ENCODE measurements at regions not wholly inside any gene's neighbourhood (a gene's known extent, or its start where the extent isn't known, plus 50 kb on each side); places are given as distances from the start of the nearest gene placed in this dataset.

GRCh38 chr4:99710020-99710419 is 52.4 kb upstream of the C4orf54 start:
- in situ Hi-C loops (cut with HindIII; ENCODE audit: low sequenced_read_pairs): no loop called here
- no peak for TF ChIP-seq CTCF (IDR thresholded peaks at IDR 0.05; ENCODE audit: low read depth, low read length)
- no peak for DNase-seq (ENCODE audit: low read depth, low spot score)
- no peak overlapping the region for H3K4me3 ChIP-seq (ENCODE audit: low read depth, low read length)

GRCh38 chr4:99708551-99708950 is 50.9 kb upstream of the C4orf54 start:
- no peak overlapping the region for H3K4me3 ChIP-seq (ENCODE audit: low read depth, low read length)
- DNase-seq (ENCODE audit: low read depth, low spot score): no peak
- TF ChIP-seq CTCF (IDR thresholded peaks at IDR 0.05; ENCODE audit: low read depth, low read length): no peak
- in situ Hi-C loops (cut with HindIII; ENCODE audit: low sequenced_read_pairs): no loop called here

Measured in astrocyte of the spinal cord (primary cell).